ENCODE measurements at regions not wholly inside any gene's neighbourhood (a gene's known extent, or its start where the extent isn't known, plus 50 kb on each side); places are given as distances from the start of the nearest gene placed in this dataset.

GRCh38 chr13:79037197-79037596 lies 368.9 kb downstream of the RBM26 start:
- TF ChIP-seq CTCF (IDR thresholded peaks at IDR 0.05; ENCODE audit: low read depth, low read length, missing control alignments): no peak
- no peak for DNase-seq (ENCODE audit: low read depth)
- H3K4me3 ChIP-seq (ENCODE audit: low read depth, low read length): no peak overlapping the region

DNA sequence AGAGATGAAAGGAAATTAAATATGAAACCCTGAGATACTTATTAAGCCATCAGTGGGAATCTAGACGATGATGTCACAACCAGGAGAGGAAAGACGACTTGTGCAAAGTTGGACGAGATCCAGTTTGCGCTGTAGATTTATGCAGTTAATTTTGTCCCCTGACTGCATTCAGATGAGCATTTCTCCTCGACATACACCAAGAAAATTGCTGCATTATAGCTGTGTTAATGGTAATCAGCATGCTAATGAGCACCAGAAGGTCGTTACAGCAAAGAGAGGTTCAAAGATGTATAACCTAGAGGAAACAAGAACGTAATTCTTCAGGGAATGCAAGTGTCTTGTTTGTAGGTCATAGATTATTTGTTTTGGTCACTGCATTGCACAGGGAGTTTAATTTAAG lies 371.7 kb downstream of the RBM26 start:
- H3K4me3 ChIP-seq (ENCODE audit: low read depth, low read length): no peak overlapping the region
- TF ChIP-seq CTCF (IDR thresholded peaks at IDR 0.05; ENCODE audit: low read depth, low read length, missing control alignments): no peak
- DNase-seq (ENCODE audit: low read depth): no peak

GRCh38 chr13:79030513-79030912 lies 371.6 kb upstream of the OBI1 start:
- no peak overlapping the region for H3K4me3 ChIP-seq (ENCODE audit: low read depth, low read length)
- DNase-seq (ENCODE audit: low read depth): no peak
- no peak for TF ChIP-seq CTCF (IDR thresholded peaks at IDR 0.05; ENCODE audit: low read depth, low read length, missing control alignments)

GRCh38 chr13:79018166-79018565 lies 359.2 kb upstream of the OBI1 start:
- peak; percentile 23 for TF ChIP-seq CTCF (IDR thresholded peaks at IDR 0.05; ENCODE audit: low read depth, low read length, missing control alignments)
- no peak overlapping the region for H3K4me3 ChIP-seq (ENCODE audit: low read depth, low read length)
- no peak for DNase-seq (ENCODE audit: low read depth)

- no peak overlapping the region for H3K4me3 ChIP-seq (ENCODE audit: low read depth, low read length)
- DNase-seq (ENCODE audit: low read depth): no peak
- no peak for TF ChIP-seq CTCF (IDR thresholded peaks at IDR 0.05; ENCODE audit: low read depth, low read length, missing control alignments)
Measured at GRCh38 chr13:79011179-79011578, 352.2 kb upstream of the OBI1 start.

GRCh38 chr13:79003989-79004898 lies 345.3 kb upstream of the OBI1 start:
- no peak for TF ChIP-seq CTCF (IDR thresholded peaks at IDR 0.05; ENCODE audit: low read depth, low read length, missing control alignments)
- no peak for DNase-seq (ENCODE audit: low read depth)
- no peak overlapping the region for H3K4me3 ChIP-seq (ENCODE audit: low read depth, low read length)

DNA sequence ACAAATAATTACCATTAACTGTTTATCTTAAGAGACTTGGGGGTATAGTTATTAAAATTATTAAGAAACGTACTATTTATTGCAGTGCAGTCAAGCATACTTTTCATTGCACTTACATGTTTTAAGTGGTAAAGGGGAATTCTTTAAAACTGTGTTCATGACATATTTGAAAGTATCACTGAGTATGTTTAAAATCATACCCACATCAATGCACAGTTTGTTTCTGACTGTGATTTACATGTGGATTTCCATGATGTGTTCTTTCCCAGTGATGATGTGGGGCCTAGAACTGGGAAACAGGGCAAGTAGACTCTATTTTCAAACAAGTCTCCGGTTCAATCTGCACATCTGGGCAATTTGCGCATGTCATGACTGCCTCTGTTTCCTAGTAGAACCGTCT lies 340.5 kb upstream of the OBI1 start:
- no peak for DNase-seq (ENCODE audit: low read depth)
- no peak overlapping the region for H3K4me3 ChIP-seq (ENCODE audit: low read depth, low read length)
- TF ChIP-seq CTCF (IDR thresholded peaks at IDR 0.05; ENCODE audit: low read depth, low read length, missing control alignments): no peak
